Kidney (tissue), 13 donors: ENCODE measurements at regions not wholly inside any gene's neighbourhood (a gene's known extent, or its start where the extent isn't known, plus 50 kb on each side); places are given as distances from the start of the nearest gene placed in this dataset.

ENCODE experiments used
- DNase-seq, 5 donors: peaks; one replicate each; pipeline ENCODE4 v3.0.0-alpha.2; 2013 to 2020
- FAIRE-seq: peaks from 2 replicates; lab custom pipeline; 2012; peaks lifted over from hg19 to GRCh38; lab: Jason Lieb, UNC
- H3K27ac ChIP-seq, 2 donors: one replicate each; pipeline ENCODE4 v1.7.0; 2013; ENCODE audit warnings: low read depth in 2 of 2, low read length in 2 of 2, inconsistent platforms in 1 of 2
- H3K27me3 ChIP-seq: one replicate; pipeline ENCODE4 v1.7.1; 2013; ENCODE audit warnings: low read length, inconsistent platforms; ENCODE audit not compliant: control insufficient read depth, insufficient read depth
- H3K36me3 ChIP-seq, 3 donors: one replicate each; pipeline versions ENCODE4 v1.7.0 to v1.7.1; 2013; ENCODE audit warnings: low read length in 3 of 3, control low read depth in 1 of 3, inconsistent platforms in 1 of 3; ENCODE audit not compliant: insufficient read depth in 3 of 3, control insufficient read depth in 2 of 3
- H3K4me1 ChIP-seq, 3 donors: one replicate each; pipeline versions ENCODE4 v1.7.0 to v1.7.1; 2013; ENCODE audit warnings: low read length in 3 of 3, inconsistent platforms in 1 of 3, low read depth in 1 of 3; ENCODE audit not compliant: control insufficient read depth in 2 of 3, insufficient read depth in 2 of 3
- H3K4me3 ChIP-seq, 3 donors: one replicate each; pipeline versions ENCODE4 v1.7.0 to v1.8.1; 2013; ENCODE audit warnings: low read length in 3 of 3, control low read depth in 1 of 3, inconsistent platforms in 1 of 3
- H3K9ac ChIP-seq, 3 donors: one replicate each; pipeline versions ENCODE4 v1.7.0 to v1.7.1; 2013; ENCODE audit warnings: low read length in 3 of 3, control low read depth in 1 of 3, inconsistent platforms in 1 of 3
- H3K9me3 ChIP-seq, 3 donors: one replicate each; pipeline versions ENCODE4 v1.7.0 to v1.7.1; 2013; ENCODE audit warnings: low read length in 3 of 3, control low read depth in 1 of 3, inconsistent platforms in 1 of 3; ENCODE audit not compliant: control insufficient read depth in 2 of 3, insufficient read depth in 1 of 3
- CTCF ChIP-seq: IDR thresholded peaks from 3 replicates; pipeline ENCODE4 v1.5.1; 2012; ENCODE audit warnings: mild to moderate bottlenecking, moderate library complexity, borderline replicate concordance; ENCODE audit not compliant: insufficient read depth; ENCODE audit errors: extremely low read depth
- intact Hi-C: fragments of 100-400 bp; cut with DNase I; formaldehyde crosslinking; loops from one replicate; pipeline ENCODE4 v1.11.1; 2022
- donor health status: control.
- donor health status: control.
- donor health status: control.
- donor health status: control.
- donor health status: control.
- donor health status: DM: yes; HTN: yes; CAD: no.
- donor health status: Normal renal cell carcinoma (clear cell type).

- no peak for TF ChIP-seq CTCF
- H3K9ac ChIP-seq: no peak overlapping the region
- H3K9me3 ChIP-seq: no peaks in the 10 kb centered on the region
- H3K4me3 ChIP-seq: no peak overlapping the region
- no peaks in the 10 kb centered on the region for H3K27me3 ChIP-seq
- no peaks in the 10 kb centered on the region for H3K4me1 ChIP-seq
- H3K36me3 ChIP-seq: no peaks in the 10 kb centered on the region
- H3K27ac ChIP-seq: no peak overlapping the region
- no peak for DNase-seq
- intact Hi-C loops: no loop called here
- no peak for FAIRE-seq
These were observed 323.7 kb downstream of the BRD1 start for GRCh38 chr22:49503896-49504521.

- Histone ChIP-seq H3K9ac (no peak overlapping the region), H3K36me3 (no peaks in the 10 kb centered on the region), H3K9me3 (no peaks in the 10 kb centered on the region), H3K4me3 (no peak overlapping the region), H3K27me3 (no peaks in the 10 kb centered on the region), H3K27ac (no peak overlapping the region), H3K4me1 (no peaks in the 10 kb centered on the region)
- no peak for DNase-seq
- intact Hi-C loops: no loop called here
- no peak for TF ChIP-seq CTCF
- FAIRE-seq: no peak
These were observed 324.4 kb downstream of the BRD1 start for GRCh38 chr22:49503321-49503720.

DNA sequence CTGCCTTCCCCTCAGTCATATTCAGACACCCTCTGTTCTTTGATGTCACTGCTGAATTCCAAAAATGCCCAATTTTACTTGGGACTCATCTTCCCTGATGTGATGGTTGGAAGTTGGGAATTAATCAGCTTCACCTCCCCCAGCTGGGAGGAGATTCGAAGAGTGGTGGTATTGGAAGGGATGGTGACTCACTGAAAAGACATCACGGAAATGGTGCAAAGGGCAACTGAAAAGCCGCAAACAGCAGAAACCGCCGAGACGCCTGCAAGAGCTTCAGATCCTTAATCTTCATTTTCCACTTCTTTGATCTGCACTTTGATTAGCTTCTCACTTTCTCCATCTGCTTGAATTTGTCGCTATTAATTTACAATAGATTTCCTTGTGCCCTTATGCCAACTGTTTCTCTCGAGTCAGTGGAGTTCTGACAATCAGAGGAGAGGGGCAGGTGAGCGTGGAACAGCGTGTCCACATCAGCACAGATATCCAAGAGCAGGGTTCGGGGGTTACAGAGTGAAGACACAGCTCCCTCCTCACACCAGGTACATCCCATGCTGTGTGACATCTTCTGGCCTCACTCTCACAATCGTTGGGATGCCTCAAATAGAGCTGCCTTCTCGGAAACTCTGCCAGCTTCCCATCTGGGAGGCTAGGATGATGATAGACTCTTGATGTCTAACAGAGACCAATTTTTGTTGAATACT, 325.4 kb downstream of the BRD1 start:
- no peak for DNase-seq
- FAIRE-seq: no peak
- no peaks in the 10 kb centered on the region for H3K9me3 ChIP-seq
- intact Hi-C loops: no loop called here
- H3K4me1 ChIP-seq: no peaks in the 10 kb centered on the region
- no peak for TF ChIP-seq CTCF
- H3K4me3 ChIP-seq: no peak overlapping the region
- H3K27ac ChIP-seq: no peak overlapping the region
- H3K9ac ChIP-seq: no peak overlapping the region
- H3K36me3 ChIP-seq: no peaks in the 10 kb centered on the region
- no peaks in the 10 kb centered on the region for H3K27me3 ChIP-seq
